HepG2 (cell line): ENCODE measurements at regions not wholly inside any gene's neighbourhood (a gene's known extent, or its start where the extent isn't known, plus 50 kb on each side); places are given as distances from the start of the nearest gene placed in this dataset.

Experiments used
- ATAC-seq: fragments of 200-7000 bp; cut with Tn5 transposase; 3 replicates; pipeline ENCODE4 v1.9.1; 2020; ENCODE audit warnings: mild to moderate bottlenecking, moderate library complexity
- BruUV-seq: library from RNA; stranded (reverse); fragments of 400-500 nt; replicated peaks from 2 replicates; lab custom pipeline; 2021; lab: Mats Ljungman, UMichigan
- CTCF ChIA-PET: fragments of 300-600 bp; formaldehyde crosslinking; extraction: SDS; loops from one replicate; lab custom pipeline; 2021; ENCODE audit warnings: low total read pairs, inconsistent platforms, low intra/inter-chr PET ratio; lab: Yijun Ruan, JAX
- POLR2A ChIA-PET: fragments of 350-600 bp; sonication (Branson Sonifier 250); formaldehyde crosslinking; loops from one replicate; lab custom pipeline; 2020; ENCODE audit warnings: antibody characterized with exemption, inconsistent platforms; lab: Yijun Ruan, JAX
- DNase-seq: peaks from one replicate; pipeline ENCODE4 v3.0.0-alpha.2; 2015; ENCODE audit warnings: low spot score
- FAIRE-seq: peaks from 3 replicates; lab custom pipeline; 2011; peaks lifted over from hg19 to GRCh38; lab: Jason Lieb, UNC
- H2AFZ ChIP-seq: one replicate; pipeline ENCODE4 v1.6.1; 2011; ENCODE audit warnings: low read length, inconsistent platforms
- H3K27ac ChIP-seq: fragments of 300-600 bp; 3 replicates; pipeline ENCODE4 v1.8.0; 2011; ENCODE audit warnings: mixed run types, mild to moderate bottlenecking, mixed read lengths, low read length, inconsistent platforms; ENCODE audit not compliant: insufficient read depth; ENCODE audit errors: extremely low read length
- H3K27me3 ChIP-seq, 2 experiments: fragments of 200-600 bp in 1 of 2; 2 replicates in 1 of 2; 3 replicates in 1 of 2; pipeline versions ENCODE4 v1.6.0 to v1.8.0; 2011; ENCODE audit warnings: low read length in 2 of 2, mild to moderate bottlenecking in 2 of 2, moderate library complexity in 2 of 2, inconsistent platforms in 1 of 2; ENCODE audit not compliant: insufficient read depth in 2 of 2, control insufficient read depth in 1 of 2
- H3K36me3 ChIP-seq, 2 experiments: fragments of 200-600 bp in 1 of 2; replicated peaks in 1 of 2; 2 replicates in 1 of 2; 3 replicates in 1 of 2; pipeline versions ENCODE4 v1.5.1 to v1.8.0; 2011; ENCODE audit warnings: low read length in 2 of 2, inconsistent platforms in 1 of 2; ENCODE audit not compliant: insufficient read depth in 2 of 2, control insufficient read depth in 1 of 2
- H3K4me1 ChIP-seq: 2 replicates; pipeline ENCODE4 v1.5.1; 2012; ENCODE audit warnings: low read length, inconsistent platforms; ENCODE audit not compliant: insufficient read depth
- H3K4me2 ChIP-seq: 2 replicates; pipeline ENCODE4 v1.6.0; 2011; ENCODE audit warnings: low read depth, low read length, inconsistent platforms
- H3K4me3 ChIP-seq, 3 experiments: fragments of 200-600 bp in 1 of 3; sonication (generic), shearing (Covaris generic) in 1 of 3; replicated peaks in 1 of 3; 2 replicates each; pipeline ENCODE4 v1.5.1; 2011 to 2016; ENCODE audit warnings: low read length in 3 of 3, inconsistent platforms in 2 of 3, low read depth in 2 of 3, mild to moderate bottlenecking in 2 of 3, control low read depth in 1 of 3, mixed read lengths in 1 of 3; ENCODE audit not compliant: insufficient read depth in 1 of 3
- H3K79me2 ChIP-seq: one replicate; pipeline ENCODE4 v1.6.1; 2011; ENCODE audit warnings: low read length, inconsistent platforms; ENCODE audit not compliant: insufficient read depth
- H3K9ac ChIP-seq: 2 replicates; pipeline ENCODE4 v1.6.0; 2011; ENCODE audit warnings: mild to moderate bottlenecking, low read depth, low read length, inconsistent platforms; ENCODE audit not compliant: insufficient read depth
- H3K9me3 ChIP-seq: 2 replicates; pipeline ENCODE4 v1.5.1; 2012; ENCODE audit warnings: mild to moderate bottlenecking, low read length
- H4K20me1 ChIP-seq: 2 replicates; pipeline ENCODE4 v1.6.0; 2011; ENCODE audit warnings: inconsistent platforms, mild to moderate bottlenecking, low read length, moderate library complexity; ENCODE audit not compliant: insufficient read depth
- MLXIP ChIP-seq: sonication (generic); formaldehyde crosslinking; IDR thresholded peaks from 2 replicates; pipeline ENCODE4 v1.9.0; 2021; ENCODE audit warnings: missing genetic modification reagents, borderline replicate concordance
- STAG1 ChIP-seq: sonication (generic); formaldehyde crosslinking; IDR thresholded peaks from 2 replicates; pipeline ENCODE4 v1.4.0; 2020; ENCODE audit warnings: missing genetic modification reagents
- XBP1 ChIP-seq: sonication (generic); formaldehyde crosslinking; IDR thresholded peaks from 2 replicates; pipeline ENCODE4 v1.5.0; 2020; ENCODE audit warnings: missing genetic modification reagents
- YY1 ChIP-seq: IDR thresholded peaks from 2 replicates; pipeline ENCODE4 v1.6.1; 2011; ENCODE audit warnings: low read length, low read depth, moderate library complexity, mild to moderate bottlenecking; ENCODE audit not compliant: insufficient read depth, insufficient replicate concordance
- ZNF629 ChIP-seq: sonication (generic); formaldehyde crosslinking; conservative IDR thresholded peaks from 2 replicates; pipeline ENCODE4 v1.5.0; 2020; ENCODE audit warnings: missing genetic modification reagents
- WGBS: methylation state at CpG from one replicate; pipeline ENCODE4 v1.1.6; 2017; ENCODE audit warnings: low lambda C conversion rate; 5-methylcytosine and 5-hydroxymethylcytosine counted together
- in situ Hi-C: cut with HindIII; loops from 2 replicates; pipeline ENCODE4 v1.10.0; 2017; ENCODE audit warnings: low pct_unique_long_range_greater_than_20kb; ENCODE audit not compliant: extremely low pct_ligation_motif_present
- intact Hi-C: fragments of 100-400 bp; cut with micrococcal nuclease; formaldehyde crosslinking; loops from one replicate; pipeline ENCODE4 v1.10.0; 2022; ENCODE audit not compliant: unreplicated experiment
- TF ChIP-seq, protein P1 (sequence below): sonication (generic); formaldehyde crosslinking; IDR thresholded peaks from 2 replicates; pipeline ENCODE4 v1.5.0; 2020; ENCODE audit warnings: mild to moderate bottlenecking, missing genetic modification reagents, moderate library complexity
- TF ChIP-seq, protein P2 (sequence below): sonication (generic); formaldehyde crosslinking; IDR thresholded peaks from 2 replicates; pipeline ENCODE4 v1.4.0; 2020; ENCODE audit warnings: missing genetic modification reagents

GRCh38 chr10:21020545-21020944 is 123.4 kb upstream of the NEBL start:
- intact Hi-C loops = loop anchor here (2.0 kb wide), 1 partner anchor 162 kb away; no protein-coding TSS in a partner anchor
- no peaks in the 10 kb centered on the region for H3K36me3 ChIP-seq
- no peak for TF ChIP-seq XBP1
- TF ChIP-seq, protein P1, sequence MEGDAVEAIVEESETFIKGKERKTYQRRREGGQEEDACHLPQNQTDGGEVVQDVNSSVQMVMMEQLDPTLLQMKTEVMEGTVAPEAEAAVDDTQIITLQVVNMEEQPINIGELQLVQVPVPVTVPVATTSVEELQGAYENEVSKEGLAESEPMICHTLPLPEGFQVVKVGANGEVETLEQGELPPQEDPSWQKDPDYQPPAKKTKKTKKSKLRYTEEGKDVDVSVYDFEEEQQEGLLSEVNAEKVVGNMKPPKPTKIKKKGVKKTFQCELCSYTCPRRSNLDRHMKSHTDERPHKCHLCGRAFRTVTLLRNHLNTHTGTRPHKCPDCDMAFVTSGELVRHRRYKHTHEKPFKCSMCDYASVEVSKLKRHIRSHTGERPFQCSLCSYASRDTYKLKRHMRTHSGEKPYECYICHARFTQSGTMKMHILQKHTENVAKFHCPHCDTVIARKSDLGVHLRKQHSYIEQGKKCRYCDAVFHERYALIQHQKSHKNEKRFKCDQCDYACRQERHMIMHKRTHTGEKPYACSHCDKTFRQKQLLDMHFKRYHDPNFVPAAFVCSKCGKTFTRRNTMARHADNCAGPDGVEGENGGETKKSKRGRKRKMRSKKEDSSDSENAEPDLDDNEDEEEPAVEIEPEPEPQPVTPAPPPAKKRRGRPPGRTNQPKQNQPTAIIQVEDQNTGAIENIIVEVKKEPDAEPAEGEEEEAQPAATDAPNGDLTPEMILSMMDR (CRISPR knock-in tag) = peak; percentile 55
- peak; percentile 40 for TF ChIP-seq STAG1
- peak; percentile 67 for TF ChIP-seq YY1
- 30% methylated on average over 7 of the region's 7 CpGs for WGBS
- ChIA-PET CTCF (no interaction called here), POLR2A (no interaction called here)
- H3K4me2 ChIP-seq = no peak overlapping the region
- FAIRE-seq (no peak), DNase-seq (peak; percentile 27), ATAC-seq (peak; percentile 77)
- H3K4me3 ChIP-seq = no peak overlapping the region
- no peaks in the 10 kb centered on the region for H3K4me1 ChIP-seq
- no peaks in the 10 kb centered on the region for H3K79me2 ChIP-seq
- no peak overlapping the region for H3K9ac ChIP-seq
- peaks cover 0 to 30% of the 10 kb centered on the region in 2 experiments; a peak in 3 of 5 replicates for H3K27me3 ChIP-seq
- no peak overlapping the region for H2AFZ ChIP-seq
- no peak overlapping the region for H3K27ac ChIP-seq
- BruUV-seq = no TSS peak
- no peaks in the 10 kb centered on the region for H4K20me1 ChIP-seq
- no peaks in the 10 kb centered on the region for H3K9me3 ChIP-seq
- in situ Hi-C loops = no loop called here

- WGBS = 35% methylated on average over 6 of the region's 6 CpGs
- DNase-seq (no peak), FAIRE-seq (no peak), ATAC-seq (no peak)
- H3K4me3 ChIP-seq = no peak overlapping the region
- no peak overlapping the region for H3K4me2 ChIP-seq
- no TSS peak for BruUV-seq
- no peaks in the 10 kb centered on the region for H3K4me1 ChIP-seq
- no peaks in the 10 kb centered on the region for H3K79me2 ChIP-seq
- TF ChIP-seq MLXIP (CRISPR knock-in tag) (no peak), ZNF629 (no peak)
- TF ChIP-seq, protein P2, sequence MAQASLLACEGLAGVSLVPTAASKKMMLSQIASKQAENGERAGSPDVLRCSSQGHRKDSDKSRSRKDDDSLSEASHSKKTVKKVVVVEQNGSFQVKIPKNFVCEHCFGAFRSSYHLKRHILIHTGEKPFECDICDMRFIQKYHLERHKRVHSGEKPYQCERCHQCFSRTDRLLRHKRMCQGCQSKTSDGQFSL = no peak
- intact Hi-C loops (no loop called here), in situ Hi-C loops (no loop called here)
- H3K27me3 ChIP-seq = peaks cover 0 to 35% of the 10 kb centered on the region in 2 experiments; a peak in 3 of 5 replicates
- no peaks in the 10 kb centered on the region for H4K20me1 ChIP-seq
- H3K9ac ChIP-seq = no peak overlapping the region
- no peak overlapping the region for H2AFZ ChIP-seq
- ChIA-PET POLR2A (no interaction called here), CTCF (no interaction called here)
- no peaks in the 10 kb centered on the region for H3K9me3 ChIP-seq
- H3K36me3 ChIP-seq = no peaks in the 10 kb centered on the region
- no peak overlapping the region for H3K27ac ChIP-seq
Observed at GRCh38 chr10:21019436-21019835, 122.3 kb upstream of the NEBL start.
